Mesenchymal stem cell (in vitro differentiated cells and primary cell): ENCODE measurements at regions not wholly inside any gene's neighbourhood (a gene's known extent, or its start where the extent isn't known, plus 50 kb on each side); places are given as distances from the start of the nearest gene placed in this dataset.
A peak's percentile ranks its signal among the peaks of the same experiment; 100 is the strongest.

Experiments
- DNase-seq: peaks from one replicate; pipeline ENCODE4 v3.0.0-alpha.2; 2013
- H2AFZ ChIP-seq: one replicate; pipeline ENCODE4 v1.6.1; 2013; ENCODE audit warnings: low read depth, mild to moderate bottlenecking, control low read depth, inconsistent platforms, low read length, moderate library complexity
- H2AK5ac ChIP-seq: 2 replicates; pipeline ENCODE4 v1.6.1; 2013; ENCODE audit warnings: low read length, moderate library complexity, mild to moderate bottlenecking, inconsistent platforms; ENCODE audit not compliant: severe bottlenecking
- H2BK120ac ChIP-seq: one replicate; pipeline ENCODE4 v1.6.1; 2013; ENCODE audit warnings: low read depth, mild to moderate bottlenecking, inconsistent platforms, low read length, moderate library complexity
- H2BK12ac ChIP-seq, 2 experiments: one replicate each; pipeline ENCODE4 v1.6.1; 2013; ENCODE audit warnings: inconsistent platforms in 2 of 2, low read length in 2 of 2, mild to moderate bottlenecking in 2 of 2, moderate library complexity in 2 of 2, control low read depth in 1 of 2
- H2BK15ac ChIP-seq: one replicate; pipeline ENCODE4 v1.6.1; 2013; ENCODE audit warnings: mild to moderate bottlenecking, low read depth, inconsistent platforms; ENCODE audit not compliant: poor library complexity, severe bottlenecking
- H2BK5ac ChIP-seq: 2 replicates; pipeline ENCODE4 v1.6.1; 2013; ENCODE audit warnings: low read depth, mild to moderate bottlenecking, low read length, control low read depth, inconsistent platforms; ENCODE audit not compliant: poor library complexity, severe bottlenecking
- H3K14ac ChIP-seq, 2 experiments: one replicate each; pipeline ENCODE4 v1.6.1; 2013; ENCODE audit warnings: inconsistent platforms in 2 of 2, low read length in 2 of 2, control low read depth in 1 of 2, mild to moderate bottlenecking in 1 of 2, moderate library complexity in 1 of 2
- H3K18ac ChIP-seq, 2 experiments: one replicate each; pipeline ENCODE4 v1.6.1; 2013; ENCODE audit warnings: inconsistent platforms in 2 of 2, low read length in 2 of 2, control low read depth in 1 of 2, low read depth in 1 of 2, mild to moderate bottlenecking in 1 of 2
- H3K23ac ChIP-seq, 2 experiments: one replicate each; pipeline ENCODE4 v1.6.1; 2013; ENCODE audit warnings: inconsistent platforms in 2 of 2, low read length in 2 of 2, mild to moderate bottlenecking in 2 of 2, moderate library complexity in 2 of 2, control low read depth in 1 of 2
- H3K27ac ChIP-seq: 2 replicates; pipeline ENCODE4 v1.5.1; 2013; ENCODE audit warnings: mild to moderate bottlenecking, moderate library complexity, low read length, control low read depth, inconsistent platforms; ENCODE audit not compliant: poor library complexity, severe bottlenecking
- H3K27me3 ChIP-seq, 2 experiments: 2 replicates each; pipeline versions ENCODE4 v1.6.1 to v1.7.0; 2013; ENCODE audit warnings: low read length in 2 of 2, mild to moderate bottlenecking in 2 of 2, moderate library complexity in 2 of 2, control low read depth in 1 of 2, inconsistent platforms in 1 of 2; ENCODE audit not compliant: control insufficient read depth in 1 of 2, insufficient read depth in 1 of 2
- H3K36me3 ChIP-seq, 2 experiments: 2 replicates each; pipeline versions ENCODE4 v1.6.1 to v1.7.0; 2013; ENCODE audit warnings: low read length in 2 of 2, control low read depth in 1 of 2, inconsistent platforms in 1 of 2, low read depth in 1 of 2, mild to moderate bottlenecking in 1 of 2; ENCODE audit not compliant: insufficient read depth in 2 of 2, control insufficient read depth in 1 of 2
- H3K4ac ChIP-seq, 2 experiments: one replicate each; pipeline ENCODE4 v1.6.1; 2013; ENCODE audit warnings: inconsistent platforms in 2 of 2, low read length in 2 of 2, mild to moderate bottlenecking in 2 of 2, moderate library complexity in 2 of 2, control low read depth in 1 of 2, low read depth in 1 of 2
- H3K4me1 ChIP-seq: 2 replicates; pipeline ENCODE4 v1.6.1; 2013; ENCODE audit warnings: low read depth, low read length, control low read depth; ENCODE audit not compliant: control insufficient read depth, insufficient read depth
- H3K4me2 ChIP-seq: 2 replicates; pipeline ENCODE4 v1.6.1; 2013; ENCODE audit warnings: low read length, mild to moderate bottlenecking, inconsistent platforms; ENCODE audit not compliant: poor library complexity, severe bottlenecking
- H3K4me3 ChIP-seq, 2 experiments: 2 replicates each; pipeline versions ENCODE4 v1.5.1 to v1.7.0; 2013; ENCODE audit warnings: low read length in 2 of 2, mild to moderate bottlenecking in 2 of 2, control low read depth in 1 of 2, low read depth in 1 of 2; ENCODE audit not compliant: insufficient read depth in 1 of 2
- H3K79me1 ChIP-seq: replicated peaks from 2 replicates; pipeline ENCODE4 v1.6.1; 2013; ENCODE audit warnings: mild to moderate bottlenecking, control low read depth, low read length, inconsistent platforms; ENCODE audit not compliant: poor library complexity, severe bottlenecking
- H3K9ac ChIP-seq: 2 replicates; pipeline ENCODE4 v1.7.0; 2013; ENCODE audit warnings: mild to moderate bottlenecking, low read length, moderate library complexity
- H3K9me3 ChIP-seq: 2 replicates; pipeline ENCODE4 v1.7.0; 2013; ENCODE audit warnings: mild to moderate bottlenecking, low read length; ENCODE audit not compliant: control insufficient read depth
- H4K8ac ChIP-seq: one replicate; pipeline ENCODE4 v1.6.1; 2013; ENCODE audit warnings: inconsistent platforms, mild to moderate bottlenecking, low read length, moderate library complexity
- H4K91ac ChIP-seq: one replicate; pipeline ENCODE4 v1.6.1; 2013; ENCODE audit warnings: mild to moderate bottlenecking, low read length, inconsistent platforms
- whole genome bisulfite sequencing: methylation state at CpG from one replicate; pipeline ENCODE4 v1.1.7; 2013; ENCODE audit warnings: mixed read lengths; 5-methylcytosine and 5-hydroxymethylcytosine counted together

GRCh38 chr9:115939065-115939765, 214.4 kb upstream of the PAPPA start:
- H3K9ac ChIP-seq = no peak overlapping the region
- H2AFZ ChIP-seq = no peak overlapping the region
- H2BK5ac ChIP-seq = no peak overlapping the region
- H3K23ac ChIP-seq = no peak overlapping the region
- no peaks in the 10 kb centered on the region for H3K27me3 ChIP-seq
- no peak overlapping the region for H3K14ac ChIP-seq
- no peak overlapping the region for H4K91ac ChIP-seq
- H2AK5ac ChIP-seq = no peak overlapping the region
- H3K9me3 ChIP-seq = no peaks in the 10 kb centered on the region
- H2BK15ac ChIP-seq = no peak overlapping the region
- no peaks in the 10 kb centered on the region for H3K4me1 ChIP-seq
- peak overlapping the region in 1 of 2 experiments; percentile 81 for H2BK12ac ChIP-seq
- H2BK120ac ChIP-seq = no peak overlapping the region
- no peak overlapping the region for H3K27ac ChIP-seq
- H3K79me1 ChIP-seq = no peaks in the 10 kb centered on the region
- H4K8ac ChIP-seq = no peak overlapping the region
- H3K4me2 ChIP-seq = no peak overlapping the region
- no peak overlapping the region for H3K18ac ChIP-seq
- H3K4ac ChIP-seq = no peak overlapping the region
- peak; percentile 78 for DNase-seq
- no peak overlapping the region for H3K4me3 ChIP-seq
- H3K36me3 ChIP-seq = no peaks in the 10 kb centered on the region
- WGBS = 40% methylated on average over 1 of the region's 2 CpGs

GRCh38 chr9:115941561-115942315, 211.9 kb upstream of the PAPPA start:
- Histone ChIP-seq H4K8ac (peak overlapping the region; percentile 49), H3K14ac (no peak overlapping the region), H3K36me3 (no peaks in the 10 kb centered on the region), H3K4me3 (no peak overlapping the region), H2BK120ac (peak overlapping the region; percentile 82), H3K27me3 (no peaks in the 10 kb centered on the region), H2BK12ac (peak overlapping the region; percentile 29 to 91), H2AFZ (no peak overlapping the region), H3K9me3 (no peaks in the 10 kb centered on the region), H3K4me1 (no peaks in the 10 kb centered on the region), H2BK5ac (peak overlapping the region; percentile 10), H3K4ac (peak overlapping the region; percentile 81 to 85), H3K27ac (peak overlapping the region; percentile 11), H2AK5ac (peak overlapping the region; percentile 68), H3K4me2 (no peak overlapping the region), H3K18ac (peak overlapping the region; percentile 61 to 85), H2BK15ac (no peak overlapping the region), H3K79me1 (no peaks in the 10 kb centered on the region), H3K23ac (no peak overlapping the region), H3K9ac (peak overlapping the region; percentile 95), H4K91ac (peak overlapping the region; percentile 70)
- peak; percentile 78 for DNase-seq
- WGBS = 93% methylated on average over 1 of the region's 2 CpGs

- H4K91ac ChIP-seq = no peak overlapping the region
- peak overlapping the region; percentile 95 for H3K9ac ChIP-seq
- no peak overlapping the region for H3K23ac ChIP-seq
- peak overlapping the region; percentile 77 to 98 for H3K4ac ChIP-seq
- no peak overlapping the region for H4K8ac ChIP-seq
- H2BK15ac ChIP-seq = no peak overlapping the region
- H2BK5ac ChIP-seq = peak overlapping the region; percentile 62
- no peak overlapping the region for H3K4me2 ChIP-seq
- H2BK12ac ChIP-seq = peak overlapping the region; percentile 70 to 88
- peak; percentile 62 for DNase-seq
- peak overlapping the region; percentile 93 for H3K27ac ChIP-seq
- no peak overlapping the region for H3K4me3 ChIP-seq
- H2AFZ ChIP-seq = no peak overlapping the region
- no peak overlapping the region for H3K14ac ChIP-seq
- peak overlapping the region; percentile 94 for H2BK120ac ChIP-seq
- H2AK5ac ChIP-seq = peak overlapping the region; percentile 95
- peak overlapping the region; percentile 66 to 99 for H3K18ac ChIP-seq
- H3K9me3 ChIP-seq = no peaks in the 10 kb centered on the region
- no peaks in the 10 kb centered on the region for H3K36me3 ChIP-seq
- H3K79me1 ChIP-seq = no peaks in the 10 kb centered on the region
- H3K27me3 ChIP-seq = no peaks in the 10 kb centered on the region
- no peaks in the 10 kb centered on the region for H3K4me1 ChIP-seq
These were observed 210.0 kb upstream of the PAPPA start for GRCh38 chr9:115943431-115944165.
